ENCODE measurements at regions not wholly inside any gene's neighbourhood (a gene's known extent, or its start where the extent isn't known, plus 50 kb on each side); places are given as distances from the start of the nearest gene placed in this dataset.
"Not testable (repeated sequence)": the region's sequence is repeated elsewhere in the genome, so short reads cannot be mapped to it uniquely, and the experiment has no call there.

DNA sequence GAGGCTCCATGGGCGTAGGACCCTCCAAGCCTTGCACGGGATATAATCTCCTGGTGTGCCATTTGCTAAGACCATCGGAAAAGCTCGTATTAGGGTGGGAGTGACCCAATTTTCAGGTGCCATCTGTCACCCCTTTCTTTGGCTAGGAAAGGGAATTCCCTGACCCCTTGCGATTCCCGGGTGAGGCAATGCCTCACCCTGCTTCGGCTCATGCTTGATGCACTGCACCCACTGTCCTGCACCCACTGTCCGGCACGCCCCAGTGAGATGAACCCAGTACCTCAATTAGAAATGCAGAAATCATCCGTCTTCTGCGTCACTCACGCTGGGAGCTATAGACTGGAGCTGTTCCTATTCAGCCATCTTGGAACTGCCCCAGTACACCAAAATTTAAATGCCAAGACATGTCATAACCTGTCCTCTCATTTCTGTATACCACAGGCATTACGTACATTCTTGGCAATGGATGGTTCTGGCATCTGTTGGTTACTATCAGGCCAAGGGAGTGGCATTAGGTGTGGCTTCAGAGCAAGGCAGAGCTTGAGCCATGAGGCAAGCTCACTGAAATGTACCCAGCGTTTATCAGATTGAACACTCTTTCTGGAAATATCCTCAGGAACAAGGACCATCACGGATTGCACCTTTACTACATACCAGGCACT is 95.4 kb upstream of the GALNT18 start:
- DNase-seq (ENCODE audit: low spot score), result no peak

DNA sequence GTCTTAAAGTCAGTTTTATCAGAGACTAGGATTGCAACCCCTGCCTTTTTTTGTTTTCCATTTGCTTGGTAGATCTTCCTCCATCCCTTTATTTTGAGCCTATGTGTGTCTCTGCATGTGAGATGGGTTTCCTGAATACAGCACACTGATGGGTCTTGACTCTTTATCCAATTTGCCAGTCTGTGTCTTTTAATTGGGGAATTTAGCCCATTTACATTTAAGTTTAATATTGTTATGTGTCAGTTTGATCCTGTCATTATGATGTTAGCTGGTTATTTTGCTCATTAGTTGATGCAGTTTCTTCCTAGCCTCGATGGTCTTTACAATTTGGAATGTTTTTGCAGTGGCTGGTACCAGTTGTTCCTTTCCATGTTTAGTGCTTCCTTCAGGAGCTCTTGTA is 93.3 kb upstream of the GALNT18 start:
- not testable (repeated sequence) for DNase-seq (ENCODE audit: low spot score)

DNA sequence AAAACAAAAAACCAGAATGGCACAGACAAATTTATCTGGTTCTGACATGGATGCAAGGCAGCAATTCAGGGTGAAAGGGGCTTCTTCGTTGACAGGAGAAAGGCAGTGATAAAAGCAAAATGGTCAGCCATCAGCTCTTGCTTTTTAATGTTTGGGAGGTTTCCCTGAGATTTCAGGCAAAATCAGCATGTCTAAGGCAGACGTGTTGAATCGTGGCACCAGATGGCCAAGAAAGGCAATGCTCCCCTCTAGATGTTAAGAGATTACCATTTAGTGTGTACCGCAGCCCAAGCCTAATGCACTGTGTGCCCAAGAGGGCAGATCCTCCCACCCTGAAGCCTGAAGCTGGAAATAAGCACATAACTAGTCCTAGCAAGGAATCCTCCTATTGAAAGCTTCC is 88.8 kb upstream of the GALNT18 start:
- no peak for DNase-seq (ENCODE audit: low spot score)

DNA sequence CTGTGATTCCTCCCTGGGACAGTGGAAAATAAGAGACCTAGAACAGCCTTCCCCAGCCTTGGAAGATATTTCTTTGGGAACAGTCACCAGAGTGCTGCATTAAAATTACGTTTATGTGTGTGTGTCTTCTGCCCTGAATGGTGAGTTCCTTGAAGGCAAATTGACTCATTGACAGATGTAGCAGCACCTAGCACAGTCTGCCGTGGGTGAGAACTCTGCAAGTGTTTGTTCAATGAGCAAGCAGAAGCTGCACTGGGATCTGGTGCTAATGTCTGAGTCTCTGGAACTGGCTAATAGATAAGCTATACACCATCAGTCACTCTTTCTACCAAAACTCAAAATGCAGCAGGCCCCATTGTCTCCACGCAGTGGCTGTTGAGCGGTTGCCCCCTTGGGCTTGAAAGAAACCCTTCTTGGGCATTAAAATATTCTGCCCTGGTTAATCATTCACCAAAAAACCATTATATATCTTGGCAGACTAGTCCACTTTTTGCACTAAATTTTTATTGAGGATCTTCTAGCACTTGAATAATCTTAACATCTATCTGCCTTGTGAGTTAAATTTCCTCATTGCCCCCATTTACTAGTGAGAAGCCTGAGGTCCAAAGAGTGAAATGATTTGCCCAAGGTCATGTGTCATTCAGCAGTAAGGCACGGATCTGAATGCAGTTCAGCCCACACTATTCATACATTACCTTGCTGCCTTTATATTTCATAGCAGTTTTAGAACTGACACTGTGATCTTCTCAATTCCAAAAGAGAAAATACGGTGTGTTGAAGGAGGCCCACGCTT is 87.8 kb upstream of the GALNT18 start:
- DNase-seq (ENCODE audit: low spot score), result no peak

DNA sequence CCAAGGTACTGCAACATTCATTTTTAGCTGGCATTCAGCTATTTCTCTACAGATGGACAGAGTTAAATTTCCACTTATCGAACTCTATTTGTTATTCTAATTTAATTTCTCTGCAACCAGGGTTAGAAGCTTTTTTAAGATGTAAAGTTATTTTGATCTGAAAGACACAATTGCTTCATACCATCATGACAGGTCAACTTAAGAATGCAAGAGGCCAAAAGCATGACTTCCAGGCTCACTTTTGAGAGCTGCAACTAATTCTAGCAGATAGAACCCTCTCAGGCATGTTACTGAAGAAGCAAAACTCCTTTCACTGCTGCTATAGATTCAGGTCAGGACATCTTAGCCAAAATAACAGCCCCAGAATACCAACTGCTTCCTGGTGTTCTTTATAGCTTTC is 86.5 kb upstream of the GALNT18 start:
- DNase-seq (ENCODE audit: low spot score), result no peak

DNA sequence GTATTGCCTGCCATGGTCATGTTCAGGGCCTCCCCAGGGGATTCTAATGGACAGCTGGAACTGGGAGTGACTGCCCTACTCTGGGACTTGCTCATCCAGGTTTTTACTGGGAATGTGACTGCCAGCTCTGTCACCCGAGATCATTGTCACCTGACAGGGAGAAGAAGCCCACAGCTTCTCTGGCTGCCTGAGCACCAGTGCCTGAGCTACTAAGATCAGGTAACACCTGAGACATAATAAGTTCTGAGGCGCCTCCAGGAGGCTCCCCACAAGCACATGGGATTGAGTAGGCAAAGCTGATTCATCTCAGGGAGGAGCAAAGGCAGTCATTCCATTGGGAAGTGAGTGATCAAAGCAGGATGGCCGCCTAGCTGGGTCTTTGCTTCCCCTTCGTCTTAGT is 84.2 kb upstream of the GALNT18 start:
- DNase-seq (ENCODE audit: low spot score), result no peak

DNA sequence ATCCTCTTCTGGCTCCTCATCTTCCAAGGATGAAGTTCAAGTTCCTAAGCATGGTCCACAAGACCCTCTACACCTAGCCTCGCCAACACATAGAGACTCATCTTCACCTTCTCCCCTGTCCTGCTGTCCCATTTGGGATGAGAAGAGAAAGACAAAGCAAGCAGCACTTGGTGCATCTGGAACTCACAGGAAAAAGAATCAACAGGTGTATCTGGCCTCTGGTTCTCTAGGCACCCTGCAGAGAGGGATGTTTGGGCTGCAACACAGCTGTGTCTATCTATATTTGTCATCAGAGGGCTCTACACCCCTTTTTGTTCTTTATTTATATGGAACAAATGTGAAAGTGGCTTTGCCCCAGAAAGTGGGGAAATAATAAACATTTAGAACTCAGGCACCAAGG is 82.1 kb upstream of the GALNT18 start:
- DNase-seq (ENCODE audit: low spot score), result no peak

DNA sequence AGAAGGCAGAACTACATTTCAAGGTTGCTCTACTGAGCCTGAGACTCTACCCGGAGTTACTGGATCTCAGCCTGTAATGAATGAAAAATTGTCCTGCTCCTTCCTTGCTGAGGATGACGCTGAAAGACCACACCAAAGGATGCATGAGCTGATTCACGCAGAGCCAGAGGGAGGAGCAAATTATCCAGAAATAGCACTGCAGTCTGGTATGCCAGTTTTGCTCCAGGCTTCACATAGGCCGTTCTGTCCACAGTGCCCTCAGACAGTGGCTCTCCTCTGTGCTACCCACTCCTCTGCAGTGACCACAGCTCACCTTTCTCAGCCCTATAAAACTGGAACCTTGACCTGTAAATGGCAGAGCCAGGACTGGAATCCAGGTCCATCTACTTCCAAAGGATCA is 79.3 kb upstream of the GALNT18 start:
- DNase-seq (ENCODE audit: low spot score), result peak; percentile 80

DNA sequence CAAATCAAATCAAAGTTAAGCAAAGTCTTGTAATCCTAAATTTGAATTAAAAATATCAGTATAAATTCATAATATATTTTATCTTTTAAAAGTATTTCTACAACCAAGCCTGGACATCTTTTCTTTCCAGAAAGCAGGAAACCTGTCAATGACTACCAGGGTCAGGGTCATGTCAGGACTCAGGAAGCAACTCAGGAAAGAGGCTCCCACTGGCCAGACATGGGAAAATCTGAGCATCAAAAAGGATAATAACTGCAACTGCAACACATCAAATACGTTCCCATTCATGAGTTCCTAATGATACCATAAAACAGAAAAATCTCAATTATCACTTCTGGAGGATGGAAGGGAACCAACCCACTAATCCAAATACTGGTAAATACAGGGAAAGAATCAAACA is 76.0 kb upstream of the GALNT18 start:
- DNase-seq (ENCODE audit: low spot score), result no peak

DNA sequence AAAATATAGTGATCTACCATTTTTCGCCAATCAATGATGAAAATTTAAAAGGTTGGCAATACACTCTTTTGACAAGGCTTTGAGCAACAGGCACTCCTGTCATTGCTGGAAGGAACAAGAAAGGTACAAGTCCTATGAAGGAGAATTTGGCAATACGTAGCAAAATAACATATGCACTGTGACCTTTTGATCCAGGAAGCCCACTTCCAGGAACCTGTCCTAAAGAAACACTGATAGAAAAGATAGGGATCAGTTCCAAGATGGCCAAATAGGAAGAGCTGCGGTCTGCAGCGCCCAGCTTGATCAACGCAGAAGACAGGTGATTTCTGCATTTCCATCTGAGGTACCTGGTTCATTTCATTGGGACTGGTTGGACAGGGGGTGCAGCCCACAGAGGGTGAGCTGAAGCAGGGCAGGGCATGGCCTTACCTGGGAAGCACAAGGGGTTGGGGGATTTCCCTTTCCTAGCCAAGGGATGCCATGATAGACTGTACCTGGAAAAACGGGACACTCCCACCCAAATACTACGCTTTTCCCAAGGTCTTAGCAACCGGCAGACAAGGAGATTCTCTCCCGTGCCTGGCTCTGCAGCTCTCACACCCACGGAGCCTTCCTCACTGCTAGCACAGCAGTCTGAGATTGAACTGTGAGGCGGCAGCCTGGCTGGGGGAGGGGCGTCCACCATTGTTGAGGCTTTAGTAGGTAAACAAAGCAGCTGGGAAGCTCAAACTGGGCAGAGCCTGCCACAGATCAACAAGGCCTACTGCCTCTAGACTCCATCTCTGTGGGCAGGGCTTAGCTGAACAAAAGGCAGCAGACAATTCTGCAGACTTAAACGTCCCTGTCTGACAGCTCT is 69.7 kb upstream of the GALNT18 start:
- no peak for DNase-seq (ENCODE audit: low spot score)

DNA sequence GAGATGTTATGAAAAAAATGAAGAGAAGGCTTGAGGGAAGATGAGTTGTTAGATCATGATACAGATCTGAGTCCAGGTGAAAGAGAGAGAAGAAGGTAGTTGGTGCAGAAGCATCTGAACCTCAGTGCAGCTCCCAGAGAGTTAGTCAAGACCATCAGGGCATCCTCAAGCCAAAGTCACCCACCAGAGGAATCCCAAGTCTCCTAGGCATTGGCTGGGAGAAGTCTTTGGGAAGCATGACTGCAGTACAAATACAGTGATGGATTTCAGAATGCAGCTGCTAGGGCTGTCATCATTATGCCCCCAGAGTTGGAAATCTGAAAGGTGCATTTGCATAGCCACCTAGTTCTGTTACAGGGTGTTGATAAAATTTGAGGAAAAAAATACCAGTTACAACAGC is 59.7 kb upstream of the GALNT18 start:
- DNase-seq (ENCODE audit: low spot score), result no peak

DNA sequence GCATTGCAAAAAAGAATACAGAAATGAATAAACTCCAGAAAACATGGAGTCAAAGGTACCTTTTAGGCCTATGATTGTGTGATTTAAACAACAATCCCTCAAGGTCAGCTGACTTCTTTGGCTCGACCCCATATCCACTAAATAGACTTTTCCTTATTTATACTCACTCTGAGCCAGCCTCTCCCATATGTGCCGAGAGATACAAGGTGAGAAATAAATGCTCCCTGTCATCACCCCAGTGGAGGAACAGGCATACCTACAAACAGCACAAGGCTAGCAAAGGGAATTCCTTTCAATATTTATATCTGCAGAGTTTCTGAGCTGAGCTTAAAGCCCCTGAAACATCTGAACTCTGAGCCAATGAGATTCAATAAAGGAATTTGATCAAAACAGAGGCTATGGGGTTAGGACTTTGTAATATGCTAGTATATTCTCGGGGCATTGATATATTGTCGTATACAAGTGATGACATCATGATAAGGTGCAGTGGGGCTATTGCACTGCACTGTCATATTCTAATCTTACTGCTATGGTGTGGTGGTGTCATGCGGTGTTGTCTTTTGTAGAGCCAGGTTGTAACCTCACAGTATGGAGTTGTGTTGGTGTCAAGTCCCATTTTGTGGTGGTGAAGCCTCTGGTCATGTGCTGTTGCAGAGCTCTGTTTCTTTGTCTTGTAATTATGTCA is 56.0 kb upstream of the GALNT18 start:
- DNase-seq (ENCODE audit: low spot score), result no peak

DNA sequence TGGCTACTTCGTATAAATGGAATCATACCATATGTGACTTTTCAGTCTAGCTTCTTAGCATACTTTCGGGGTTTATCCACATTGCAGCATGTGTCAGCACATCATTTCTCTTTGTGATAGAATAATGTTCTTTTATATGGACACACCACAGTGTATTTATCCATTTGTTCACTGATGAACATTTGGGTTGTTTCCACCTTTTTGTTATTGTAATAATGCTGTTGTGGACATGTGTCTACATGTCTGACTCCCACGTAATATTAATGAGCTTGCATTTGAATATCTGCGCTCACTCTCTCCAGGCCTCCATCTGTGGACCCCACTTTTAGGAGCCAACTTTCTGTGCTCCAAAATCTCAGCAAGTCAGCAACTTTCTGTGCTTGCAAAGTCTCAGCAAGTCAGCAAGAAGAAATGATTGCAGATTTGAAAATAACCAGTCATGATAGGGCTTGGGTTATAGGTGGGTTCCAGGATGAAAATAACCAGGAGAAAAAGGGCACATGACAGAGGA is 53.9 kb upstream of the GALNT18 start:
- no peak for DNase-seq (ENCODE audit: low spot score)

DNA sequence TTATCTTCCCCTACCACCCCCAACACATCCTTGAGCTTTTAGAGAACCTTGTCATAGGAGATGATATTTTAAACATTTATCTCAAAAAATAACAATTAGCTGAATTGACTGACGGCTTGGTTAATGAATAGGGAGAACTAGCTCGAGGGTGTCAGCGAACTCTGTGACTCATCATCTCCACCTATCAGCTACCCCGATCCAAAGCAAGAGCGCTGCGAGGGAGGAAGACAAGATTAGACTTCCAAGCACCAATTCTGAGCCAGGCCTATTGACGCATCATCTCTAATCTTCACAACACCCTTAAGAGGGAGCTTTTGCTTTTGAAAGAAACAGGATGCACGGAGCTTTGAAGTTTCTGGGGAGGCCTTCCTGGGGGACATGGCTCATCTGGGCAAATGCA is 51.0 kb upstream of the GALNT18 start:
- no peak for DNase-seq (ENCODE audit: low spot score)

DNA sequence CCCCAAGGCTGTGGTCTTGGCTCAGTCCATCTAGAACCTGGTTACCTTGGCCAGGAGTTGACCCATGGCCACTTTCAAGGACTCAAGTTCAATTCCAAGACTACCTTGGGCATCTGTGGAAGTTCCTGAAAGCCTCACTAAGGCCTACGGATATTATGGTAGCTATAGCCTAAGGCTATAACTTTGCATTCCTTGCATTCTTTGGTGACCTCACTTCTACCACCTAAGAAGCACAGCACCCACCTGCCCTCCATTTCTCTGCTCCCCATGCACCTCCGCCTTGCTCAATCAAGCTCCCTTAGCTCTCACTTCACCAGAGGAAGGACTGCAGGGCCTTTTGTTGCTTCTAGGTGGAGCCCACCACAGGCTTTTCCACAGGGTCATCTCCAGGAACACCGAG is 50.3 kb upstream of the GALNT18 start:
- no peak for DNase-seq (ENCODE audit: low spot score)
